ENCODE measurements at regions not wholly inside any gene's neighbourhood (a gene's known extent, or its start where the extent isn't known, plus 50 kb on each side); places are given as distances from the start of the nearest gene placed in this dataset.
"Not testable (repeated sequence)": the region's sequence is repeated elsewhere in the genome, so short reads cannot be mapped to it uniquely, and the experiment has no call there.

DNA sequence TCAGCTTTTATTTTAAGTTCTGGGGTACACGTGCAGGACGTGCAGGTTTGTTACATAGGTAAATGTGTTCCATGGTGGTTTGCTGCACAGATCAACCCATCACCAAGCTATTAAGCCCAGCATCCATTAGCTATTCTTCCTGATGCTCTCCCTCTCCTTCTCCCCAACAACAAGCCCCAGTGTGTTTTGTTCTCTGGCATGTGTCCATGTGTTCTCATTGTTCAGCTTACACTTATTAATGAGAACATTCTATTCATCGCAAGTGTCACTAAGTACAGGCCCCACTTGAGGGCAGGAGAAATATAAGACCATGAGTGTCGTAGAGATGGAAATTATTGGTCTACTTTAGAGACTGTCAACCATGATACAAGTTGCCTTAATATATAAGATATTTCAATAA lies 615.1 kb downstream of the CDH8 start:
- no peak overlapping the region for H3K27ac ChIP-seq
- H3K9me3 ChIP-seq = no peaks in the 10 kb centered on the region
- DNase-seq (ENCODE audit: low spot score in 2 of 2) = no peak
- no peak for TF ChIP-seq CTCF (IDR thresholded peaks at IDR 0.05)
- no peak for TF ChIP-seq POLR2A (IDR thresholded peaks at IDR 0.05)
- no peak for TF ChIP-seq POLR2AphosphoS5 (IDR thresholded peaks at IDR 0.05)
- TF ChIP-seq EP300 (IDR thresholded peaks at IDR 0.05) = no peak
- no peak overlapping the region for H3K4me3 ChIP-seq
- no peaks in the 10 kb centered on the region for H3K36me3 ChIP-seq
- 95% methylated on average over 4 of the region's 4 CpGs for WGBS
- no peaks in the 10 kb centered on the region for H3K27me3 ChIP-seq
- no peaks in the 10 kb centered on the region for H3K4me1 ChIP-seq

- WGBS = 60% methylated on average over 2 of the region's 2 CpGs
- no peak overlapping the region for H3K27ac ChIP-seq
Measured at GRCh38 chr16:61419791-61420190, 616.4 kb downstream of the CDH8 start.

DNA sequence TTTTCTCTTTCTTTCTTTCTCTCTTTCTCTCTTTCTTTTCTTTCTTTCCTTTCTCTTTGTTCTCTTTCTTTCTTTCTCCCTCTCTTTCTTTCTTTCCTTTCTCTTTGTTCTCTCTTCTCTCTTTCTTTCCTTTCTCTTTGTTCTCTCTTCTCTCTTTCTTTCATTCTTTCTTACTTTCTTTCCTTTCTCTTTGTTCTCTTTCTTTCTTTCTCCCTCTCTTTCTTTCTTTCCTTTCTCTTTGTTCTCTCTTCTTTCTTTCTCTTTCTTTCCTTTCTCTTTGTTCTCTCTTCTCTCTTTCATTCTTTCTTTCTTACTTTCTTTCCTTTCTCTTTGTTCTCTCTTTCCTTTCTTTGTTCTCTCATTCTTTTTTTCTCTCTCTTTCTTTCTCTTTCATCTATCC lies 617.4 kb downstream of the CDH8 start:
- H3K27me3 ChIP-seq; H3K27ac ChIP-seq; H3K9me3 ChIP-seq; DNase-seq (ENCODE audit: low spot score in 2 of 2); H3K36me3 ChIP-seq; H3K4me3 ChIP-seq; H3K4me1 ChIP-seq: not testable (repeated sequence)

More at GRCh38 chr16:61419791-61420190, 616.4 kb downstream of the CDH8 start:
- DNase-seq (ENCODE audit: low spot score in 2 of 2) = no peak
- Histone ChIP-seq H3K27me3 (no peaks in the 10 kb centered on the region), H3K36me3 (no peaks in the 10 kb centered on the region), H3K4me3 (no peak overlapping the region), H3K4me1 (no peaks in the 10 kb centered on the region), H3K9me3 (no peaks in the 10 kb centered on the region)
- TF ChIP-seq CTCF (IDR thresholded peaks at IDR 0.05) (no peak), POLR2AphosphoS5 (IDR thresholded peaks at IDR 0.05) (no peak), POLR2A (IDR thresholded peaks at IDR 0.05) (no peak), EP300 (IDR thresholded peaks at IDR 0.05) (no peak)

- Histone ChIP-seq H3K27me3 (no peaks in the 10 kb centered on the region), H3K4me3 (no peak overlapping the region), H3K36me3 (no peaks in the 10 kb centered on the region), H3K4me1 (no peaks in the 10 kb centered on the region), H3K27ac (no peak overlapping the region), H3K9me3 (no peaks in the 10 kb centered on the region)
- WGBS = 82% methylated on average over 3 of the region's 3 CpGs
- DNase-seq (ENCODE audit: low spot score in 2 of 2) = no peak
- no peak for TF ChIP-seq CTCF (IDR thresholded peaks at IDR 0.05)
- no peak for TF ChIP-seq POLR2AphosphoS5 (IDR thresholded peaks at IDR 0.05)
- TF ChIP-seq POLR2A (IDR thresholded peaks at IDR 0.05) = no peak
- no peak for TF ChIP-seq EP300 (IDR thresholded peaks at IDR 0.05)
Measured at GRCh38 chr16:61415126-61415525, 621.1 kb downstream of the CDH8 start.

GRCh38 chr16:61413021-61413420 lies 623.2 kb downstream of the CDH8 start:
- Histone ChIP-seq H3K27me3 (no peaks in the 10 kb centered on the region), H3K9me3 (no peaks in the 10 kb centered on the region), H3K27ac (no peak overlapping the region), H3K4me1 (no peaks in the 10 kb centered on the region), H3K4me3 (no peak overlapping the region), H3K36me3 (no peaks in the 10 kb centered on the region)
- no peak for DNase-seq (ENCODE audit: low spot score in 2 of 2)
- no peak for TF ChIP-seq CTCF (IDR thresholded peaks at IDR 0.05)
- 61% methylated on average over 5 of the region's 5 CpGs for WGBS

DNA sequence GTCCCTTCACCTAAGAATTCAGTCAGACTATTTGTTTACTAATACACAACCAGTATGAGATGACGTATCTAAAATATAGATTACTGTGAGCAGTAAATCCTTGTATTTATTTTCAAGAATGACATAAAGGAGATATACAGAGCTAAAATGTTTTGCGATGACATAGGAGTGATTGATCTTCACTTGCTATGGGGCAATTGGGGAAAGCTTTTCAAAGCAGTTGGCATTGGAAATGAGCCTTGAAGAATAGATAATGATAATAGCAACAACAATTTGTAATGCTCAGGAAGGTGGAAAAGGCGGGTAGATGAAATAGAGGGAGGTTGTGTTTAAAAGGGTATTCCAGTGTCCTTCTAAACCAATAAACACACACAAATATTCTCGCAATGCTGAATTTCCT lies 623.7 kb downstream of the CDH8 start:
- H3K36me3 ChIP-seq = no peaks in the 10 kb centered on the region
- 85% methylated on average over 4 of the region's 4 CpGs for WGBS
- H3K27ac ChIP-seq = no peak overlapping the region
- no peak for DNase-seq (ENCODE audit: low spot score in 2 of 2)
- H3K27me3 ChIP-seq = no peaks in the 10 kb centered on the region
- no peak overlapping the region for H3K4me3 ChIP-seq
- no peaks in the 10 kb centered on the region for H3K4me1 ChIP-seq
- no peak for TF ChIP-seq CTCF (IDR thresholded peaks at IDR 0.05)
- no peak for TF ChIP-seq POLR2A (IDR thresholded peaks at IDR 0.05)
- no peak for TF ChIP-seq POLR2AphosphoS5 (IDR thresholded peaks at IDR 0.05)
- no peak for TF ChIP-seq EP300 (IDR thresholded peaks at IDR 0.05)
- H3K9me3 ChIP-seq = no peaks in the 10 kb centered on the region
